ENCODE measurements at regions not wholly inside any gene's neighbourhood (a gene's known extent, or its start where the extent isn't known, plus 50 kb on each side); places are given as distances from the start of the nearest gene placed in this dataset.

GRCh38 chr17:70517816-70518215, 348.5 kb downstream of the KCNJ2 start:
- DNase-seq = no peak
- intact Hi-C loops (cut with DNase I; ENCODE audit: low total_unique reads) = no loop called here
- no peaks in the 10 kb centered on the region for H3K36me3 ChIP-seq
- H3K27ac ChIP-seq = no peak overlapping the region
- H3K27me3 ChIP-seq = no peaks in the 10 kb centered on the region
- no peak overlapping the region for H3K4me3 ChIP-seq
- no peaks in the 10 kb centered on the region for H3K9me3 ChIP-seq
- peaks cover 0 to 7% (median 0%) of the 10 kb centered on the region in 4 donors for H3K4me1 ChIP-seq
- TF ChIP-seq, protein P1, sequence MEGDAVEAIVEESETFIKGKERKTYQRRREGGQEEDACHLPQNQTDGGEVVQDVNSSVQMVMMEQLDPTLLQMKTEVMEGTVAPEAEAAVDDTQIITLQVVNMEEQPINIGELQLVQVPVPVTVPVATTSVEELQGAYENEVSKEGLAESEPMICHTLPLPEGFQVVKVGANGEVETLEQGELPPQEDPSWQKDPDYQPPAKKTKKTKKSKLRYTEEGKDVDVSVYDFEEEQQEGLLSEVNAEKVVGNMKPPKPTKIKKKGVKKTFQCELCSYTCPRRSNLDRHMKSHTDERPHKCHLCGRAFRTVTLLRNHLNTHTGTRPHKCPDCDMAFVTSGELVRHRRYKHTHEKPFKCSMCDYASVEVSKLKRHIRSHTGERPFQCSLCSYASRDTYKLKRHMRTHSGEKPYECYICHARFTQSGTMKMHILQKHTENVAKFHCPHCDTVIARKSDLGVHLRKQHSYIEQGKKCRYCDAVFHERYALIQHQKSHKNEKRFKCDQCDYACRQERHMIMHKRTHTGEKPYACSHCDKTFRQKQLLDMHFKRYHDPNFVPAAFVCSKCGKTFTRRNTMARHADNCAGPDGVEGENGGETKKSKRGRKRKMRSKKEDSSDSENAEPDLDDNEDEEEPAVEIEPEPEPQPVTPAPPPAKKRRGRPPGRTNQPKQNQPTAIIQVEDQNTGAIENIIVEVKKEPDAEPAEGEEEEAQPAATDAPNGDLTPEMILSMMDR (IDR thresholded peaks at IDR 0.05) = no peak
- TF ChIP-seq EP300 (IDR thresholded peaks at IDR 0.05) = no peak
- TF ChIP-seq POLR2AphosphoS5 (IDR thresholded peaks at IDR 0.05) = no peak
- no peak for TF ChIP-seq POLR2A (IDR thresholded peaks at IDR 0.05)

DNA sequence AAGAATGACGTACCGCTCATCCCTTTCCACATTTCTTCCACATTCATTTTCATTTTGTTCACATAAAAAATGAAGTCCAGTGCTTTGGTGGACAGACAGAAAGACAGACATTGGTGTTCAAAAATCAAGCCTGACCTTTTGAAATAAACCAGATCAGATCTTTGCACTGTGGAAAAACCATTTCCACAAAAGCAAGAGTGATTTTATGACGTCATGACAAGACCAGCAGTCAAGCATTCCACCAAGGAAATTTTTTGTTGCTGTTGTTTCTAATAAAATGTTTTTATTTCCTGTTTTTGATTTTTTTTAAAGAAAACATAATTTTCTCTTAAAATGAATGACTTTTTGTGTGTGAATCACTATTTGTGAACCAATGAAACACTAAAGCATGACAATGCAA, 350.0 kb downstream of the KCNJ2 start:
- H3K36me3 ChIP-seq = no peaks in the 10 kb centered on the region
- no peaks in the 10 kb centered on the region for H3K9me3 ChIP-seq
- 89 to 94% (median 92%) methylated on average over 3 of the region's 3 CpGs for WGBS, 5 donors
- TF ChIP-seq POLR2AphosphoS5 (IDR thresholded peaks at IDR 0.05) = no peak
- TF ChIP-seq EP300 (IDR thresholded peaks at IDR 0.05) = no peak
- TF ChIP-seq, protein P1 (IDR thresholded peaks at IDR 0.05) = no peak
- TF ChIP-seq POLR2A (IDR thresholded peaks at IDR 0.05) = no peak
- DNase-seq = no peak
- H3K4me1 ChIP-seq = peaks cover 0 to 7% (median 0%) of the 10 kb centered on the region in 4 donors
- intact Hi-C loops (cut with DNase I; ENCODE audit: low total_unique reads) = no loop called here
- H3K27ac ChIP-seq = no peak overlapping the region
- H3K27me3 ChIP-seq = no peaks in the 10 kb centered on the region
- no peak overlapping the region for H3K4me3 ChIP-seq

GRCh38 chr17:70520447-70520846, 351.1 kb downstream of the KCNJ2 start:
- Histone ChIP-seq H3K4me3 (no peak overlapping the region), H3K27ac (no peak overlapping the region), H3K9me3 (no peaks in the 10 kb centered on the region), H3K4me1 (peaks cover 0 to 7% (median 0%) of the 10 kb centered on the region in 4 donors), H3K27me3 (no peaks in the 10 kb centered on the region), H3K36me3 (no peaks in the 10 kb centered on the region)
- intact Hi-C loops (cut with DNase I; ENCODE audit: low total_unique reads) = no loop called here
- 34 to 62% (median 45%) methylated on average over 5 of the region's 5 CpGs for WGBS, 5 donors
- DNase-seq = no peak
- TF ChIP-seq POLR2A (IDR thresholded peaks at IDR 0.05) (no peak), EP300 (IDR thresholded peaks at IDR 0.05) (no peak), POLR2AphosphoS5 (IDR thresholded peaks at IDR 0.05) (no peak)
- TF ChIP-seq, protein P1 (IDR thresholded peaks at IDR 0.05) = no peak

DNA sequence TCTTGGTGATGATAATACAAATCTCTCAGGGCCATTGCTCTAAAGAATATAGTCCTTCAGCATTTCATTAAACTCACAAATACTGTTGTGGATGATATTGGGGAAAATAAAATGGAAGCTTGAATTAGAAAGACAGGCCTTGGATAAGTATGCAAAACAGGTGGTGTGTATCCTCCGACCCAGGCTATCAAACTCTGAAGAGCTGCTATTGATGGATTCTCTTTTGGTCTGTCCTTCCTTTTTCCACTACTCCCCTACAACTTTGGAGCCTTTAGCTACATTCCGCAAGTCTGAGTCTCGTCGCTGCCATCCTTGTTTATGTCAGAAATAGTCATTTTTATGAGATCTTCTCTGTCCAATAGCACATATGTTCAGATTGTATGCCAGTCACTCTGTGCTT, 351.6 kb downstream of the KCNJ2 start:
- WGBS, 5 donors = 75 to 85% (median 80%) methylated on average over 4 of the region's 4 CpGs
- DNase-seq = no peak

More for the DNA sequence above, 351.6 kb downstream of the KCNJ2 start:
- Histone ChIP-seq H3K27me3 (no peaks in the 10 kb centered on the region), H3K9me3 (no peaks in the 10 kb centered on the region), H3K4me1 (peaks cover 0 to 7% (median 0%) of the 10 kb centered on the region in 4 donors), H3K27ac (no peak overlapping the region), H3K36me3 (no peaks in the 10 kb centered on the region), H3K4me3 (no peak overlapping the region)
- intact Hi-C loops (cut with DNase I; ENCODE audit: low total_unique reads) = no loop called here
- TF ChIP-seq EP300 (IDR thresholded peaks at IDR 0.05) (no peak), POLR2A (IDR thresholded peaks at IDR 0.05) (no peak), POLR2AphosphoS5 (IDR thresholded peaks at IDR 0.05) (no peak)
- TF ChIP-seq, protein P1 (IDR thresholded peaks at IDR 0.05) = no peak

Data from stomach (tissue), 8 donors.